ENCODE measurements at regions not wholly inside any gene's neighbourhood (a gene's known extent, or its start where the extent isn't known, plus 50 kb on each side); places are given as distances from the start of the nearest gene placed in this dataset.

- in situ Hi-C loops (cut with HindIII; ENCODE audit: low sequenced_read_pairs), result no loop called here
- TF ChIP-seq CTCF (IDR thresholded peaks at IDR 0.05; ENCODE audit: low read depth, low read length), result no peak
- H3K4me3 ChIP-seq (ENCODE audit: low read depth, low read length), result no peak overlapping the region
- no peak for DNase-seq (ENCODE audit: low read depth, low spot score)
Observed at GRCh38 chr3:159007331-159007730, 205.5 kb downstream of the MFSD1 start.

DNA sequence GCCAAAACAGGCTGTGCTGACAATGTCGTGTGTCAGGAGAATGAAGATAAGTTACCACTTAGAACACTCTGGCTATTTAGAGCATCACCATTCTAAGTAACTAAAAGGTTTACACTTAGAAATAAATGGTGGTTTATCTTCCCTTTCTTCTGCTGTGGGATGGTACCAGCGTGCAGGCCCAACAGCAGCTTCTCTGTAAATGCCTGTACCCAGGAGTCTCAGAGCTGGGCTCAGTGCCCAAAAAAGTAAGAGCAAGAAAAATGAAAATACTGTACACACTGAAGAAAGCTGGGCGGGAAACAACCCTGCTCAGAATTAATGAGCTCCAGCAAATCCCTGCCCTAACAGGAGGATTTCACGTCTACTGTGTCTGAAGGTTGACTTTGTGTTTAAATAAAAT is 206.5 kb downstream of the MFSD1 start:
- in situ Hi-C loops (cut with HindIII; ENCODE audit: low sequenced_read_pairs), result no loop called here
- peak; percentile 3 for DNase-seq (ENCODE audit: low read depth, low spot score)
- H3K4me3 ChIP-seq (ENCODE audit: low read depth, low read length), result no peak overlapping the region
- TF ChIP-seq CTCF (IDR thresholded peaks at IDR 0.05; ENCODE audit: low read depth, low read length), result no peak

GRCh38 chr3:159018341-159018740 is 216.5 kb downstream of the MFSD1 start:
- no peak for TF ChIP-seq CTCF (IDR thresholded peaks at IDR 0.05; ENCODE audit: low read depth, low read length)
- in situ Hi-C loops (cut with HindIII; ENCODE audit: low sequenced_read_pairs), result no loop called here

DNA sequence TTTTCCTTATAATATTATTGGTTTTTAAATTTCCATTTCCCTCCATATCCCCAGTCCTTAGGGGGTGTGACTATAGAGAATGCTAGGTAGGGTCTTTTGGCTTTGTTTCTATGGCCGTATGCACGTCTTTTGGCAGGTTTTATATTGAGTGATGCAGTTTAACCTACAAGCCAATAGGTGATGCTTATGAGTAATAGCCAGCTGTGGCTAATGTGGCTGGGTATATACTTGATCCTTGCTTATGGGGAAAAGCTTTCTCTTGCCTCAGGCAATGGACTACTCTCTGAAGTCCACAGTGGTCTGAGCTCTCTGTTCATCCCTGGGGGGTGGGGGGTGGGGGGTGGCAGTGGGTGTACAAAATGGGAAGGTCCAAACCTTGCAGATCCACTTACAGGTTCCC is 223.9 kb downstream of the MFSD1 start:
- DNase-seq (ENCODE audit: low read depth, low spot score), result no peak
- TF ChIP-seq CTCF (IDR thresholded peaks at IDR 0.05; ENCODE audit: low read depth, low read length), result no peak
- in situ Hi-C loops (cut with HindIII; ENCODE audit: low sequenced_read_pairs), result no loop called here
- H3K4me3 ChIP-seq (ENCODE audit: low read depth, low read length), result no peak overlapping the region

More at GRCh38 chr3:159018341-159018740, 216.5 kb downstream of the MFSD1 start:
- no peak overlapping the region for H3K4me3 ChIP-seq (ENCODE audit: low read depth, low read length)
- no peak for DNase-seq (ENCODE audit: low read depth, low spot score)

DNA sequence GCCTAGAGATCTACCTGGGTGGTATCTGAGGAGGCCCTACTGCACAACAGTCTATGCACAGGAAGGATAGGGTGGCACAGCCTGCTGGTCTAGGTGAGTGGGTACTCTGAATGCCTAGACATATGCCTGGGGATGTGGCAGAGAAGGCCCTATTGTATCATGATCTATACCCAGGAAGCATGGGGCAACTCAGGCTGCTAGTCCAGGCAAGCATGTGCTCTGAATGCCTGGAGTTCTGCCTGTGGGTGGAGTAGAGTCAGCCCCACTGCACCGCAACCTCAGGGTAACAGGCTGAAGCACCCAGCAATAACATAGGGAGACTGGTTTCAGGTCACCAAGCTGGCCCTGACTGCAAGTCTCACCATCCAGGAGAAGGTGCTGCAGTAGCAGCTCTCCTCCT is 224.7 kb downstream of the MFSD1 start:
- H3K4me3 ChIP-seq (ENCODE audit: low read depth, low read length), result no peak overlapping the region
- TF ChIP-seq CTCF (IDR thresholded peaks at IDR 0.05; ENCODE audit: low read depth, low read length), result no peak
- in situ Hi-C loops (cut with HindIII; ENCODE audit: low sequenced_read_pairs), result no loop called here
- no peak for DNase-seq (ENCODE audit: low read depth, low spot score)

GRCh38 chr3:159028706-159029105 is 226.9 kb downstream of the MFSD1 start:
- TF ChIP-seq CTCF (IDR thresholded peaks at IDR 0.05; ENCODE audit: low read depth, low read length), result no peak
- in situ Hi-C loops (cut with HindIII; ENCODE audit: low sequenced_read_pairs), result no loop called here
- no peak for DNase-seq (ENCODE audit: low read depth, low spot score)
- no peak overlapping the region for H3K4me3 ChIP-seq (ENCODE audit: low read depth, low read length)
